ENCODE measurements at regions not wholly inside any gene's neighbourhood (a gene's known extent, or its start where the extent isn't known, plus 50 kb on each side); places are given as distances from the start of the nearest gene placed in this dataset.

DNA sequence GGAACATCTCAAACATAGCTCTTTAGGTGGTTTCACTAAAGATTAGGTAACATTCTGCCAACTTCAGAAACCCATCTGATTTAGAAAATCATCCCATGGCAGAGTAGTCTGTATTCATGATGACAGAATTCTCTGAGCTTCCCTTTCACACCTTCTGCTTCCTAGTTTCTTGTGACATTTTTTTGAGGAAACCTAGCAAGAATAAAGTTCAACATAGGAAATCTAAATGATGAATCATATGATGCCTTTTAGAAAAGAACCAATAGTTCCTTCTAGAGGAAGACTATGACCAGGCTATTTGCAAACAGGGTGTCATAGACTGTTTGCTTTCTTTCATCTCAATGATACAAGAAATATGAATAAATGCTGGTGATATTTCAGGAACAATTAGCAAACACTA, 49.8 kb upstream of the CAMK2D start:
- TF ChIP-seq, protein P1, sequence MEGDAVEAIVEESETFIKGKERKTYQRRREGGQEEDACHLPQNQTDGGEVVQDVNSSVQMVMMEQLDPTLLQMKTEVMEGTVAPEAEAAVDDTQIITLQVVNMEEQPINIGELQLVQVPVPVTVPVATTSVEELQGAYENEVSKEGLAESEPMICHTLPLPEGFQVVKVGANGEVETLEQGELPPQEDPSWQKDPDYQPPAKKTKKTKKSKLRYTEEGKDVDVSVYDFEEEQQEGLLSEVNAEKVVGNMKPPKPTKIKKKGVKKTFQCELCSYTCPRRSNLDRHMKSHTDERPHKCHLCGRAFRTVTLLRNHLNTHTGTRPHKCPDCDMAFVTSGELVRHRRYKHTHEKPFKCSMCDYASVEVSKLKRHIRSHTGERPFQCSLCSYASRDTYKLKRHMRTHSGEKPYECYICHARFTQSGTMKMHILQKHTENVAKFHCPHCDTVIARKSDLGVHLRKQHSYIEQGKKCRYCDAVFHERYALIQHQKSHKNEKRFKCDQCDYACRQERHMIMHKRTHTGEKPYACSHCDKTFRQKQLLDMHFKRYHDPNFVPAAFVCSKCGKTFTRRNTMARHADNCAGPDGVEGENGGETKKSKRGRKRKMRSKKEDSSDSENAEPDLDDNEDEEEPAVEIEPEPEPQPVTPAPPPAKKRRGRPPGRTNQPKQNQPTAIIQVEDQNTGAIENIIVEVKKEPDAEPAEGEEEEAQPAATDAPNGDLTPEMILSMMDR (IDR thresholded peaks at IDR 0.05; ENCODE audit: low read depth, low read length) = no peak
- no peak for TF ChIP-seq EZH2phosphoT487 (IDR thresholded peaks at IDR 0.05; ENCODE audit: low read depth)

Data from OCI-LY3 (cell line).